Lower leg skin (tissue), 3 donors: ENCODE measurements at regions not wholly inside any gene's neighbourhood (a gene's known extent, or its start where the extent isn't known, plus 50 kb on each side); places are given as distances from the start of the nearest gene placed in this dataset.

Source experiments
- POLR2A ChIP-seq, 2 donors: fragments of 450-650 bp; IDR thresholded peaks; one replicate each; pipeline ENCODE4 v1.6.1; 2016 to 2017; ENCODE audit warnings: antibody characterized with exemption in 2 of 2, mild to moderate bottlenecking in 1 of 2, moderate library complexity in 1 of 2
- TF ChIP-seq, protein P1 (sequence below), 3 donors: fragments of 450-650 bp; IDR thresholded peaks; one replicate each; pipeline ENCODE4 v1.5.1; 2016; ENCODE audit warnings: antibody characterized with exemption in 3 of 3, mild to moderate bottlenecking in 3 of 3, moderate library complexity in 2 of 3

DNA sequence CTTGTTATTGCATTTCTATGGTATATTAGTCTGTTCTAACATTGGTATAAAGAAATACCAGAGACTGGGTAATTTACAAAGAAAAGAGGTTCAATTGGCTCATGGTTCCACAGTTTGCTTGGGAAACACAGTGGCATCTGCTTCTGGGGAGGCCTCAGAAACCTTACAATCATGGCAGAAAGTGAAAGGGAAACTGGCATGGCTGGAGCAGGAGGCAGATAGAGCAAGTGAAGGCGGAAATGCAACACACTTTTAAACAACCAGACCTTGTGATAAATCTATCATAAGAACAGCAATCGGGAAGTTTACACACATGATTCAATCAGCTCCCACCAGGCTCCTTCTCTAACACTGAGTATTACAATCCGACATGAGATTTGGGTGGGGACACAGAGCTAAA is 346.6 kb upstream of the GNPDA2 start:
- TF ChIP-seq, protein P1, sequence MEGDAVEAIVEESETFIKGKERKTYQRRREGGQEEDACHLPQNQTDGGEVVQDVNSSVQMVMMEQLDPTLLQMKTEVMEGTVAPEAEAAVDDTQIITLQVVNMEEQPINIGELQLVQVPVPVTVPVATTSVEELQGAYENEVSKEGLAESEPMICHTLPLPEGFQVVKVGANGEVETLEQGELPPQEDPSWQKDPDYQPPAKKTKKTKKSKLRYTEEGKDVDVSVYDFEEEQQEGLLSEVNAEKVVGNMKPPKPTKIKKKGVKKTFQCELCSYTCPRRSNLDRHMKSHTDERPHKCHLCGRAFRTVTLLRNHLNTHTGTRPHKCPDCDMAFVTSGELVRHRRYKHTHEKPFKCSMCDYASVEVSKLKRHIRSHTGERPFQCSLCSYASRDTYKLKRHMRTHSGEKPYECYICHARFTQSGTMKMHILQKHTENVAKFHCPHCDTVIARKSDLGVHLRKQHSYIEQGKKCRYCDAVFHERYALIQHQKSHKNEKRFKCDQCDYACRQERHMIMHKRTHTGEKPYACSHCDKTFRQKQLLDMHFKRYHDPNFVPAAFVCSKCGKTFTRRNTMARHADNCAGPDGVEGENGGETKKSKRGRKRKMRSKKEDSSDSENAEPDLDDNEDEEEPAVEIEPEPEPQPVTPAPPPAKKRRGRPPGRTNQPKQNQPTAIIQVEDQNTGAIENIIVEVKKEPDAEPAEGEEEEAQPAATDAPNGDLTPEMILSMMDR (IDR thresholded peaks at IDR 0.05): no peak
- no peak for TF ChIP-seq POLR2A (IDR thresholded peaks at IDR 0.05)
